Activated CD4-positive, alpha-beta T cell treated with anti-CD3 and anti-CD28 coated beads for 1 hour (primary cell): ENCODE measurements at regions not wholly inside any gene's neighbourhood (a gene's known extent, or its start where the extent isn't known, plus 50 kb on each side); places are given as distances from the start of the nearest gene placed in this dataset.

Experiments
- DNase-seq: peaks from one replicate; pipeline ENCODE4 v3.0.0-alpha.2; 2020

DNA sequence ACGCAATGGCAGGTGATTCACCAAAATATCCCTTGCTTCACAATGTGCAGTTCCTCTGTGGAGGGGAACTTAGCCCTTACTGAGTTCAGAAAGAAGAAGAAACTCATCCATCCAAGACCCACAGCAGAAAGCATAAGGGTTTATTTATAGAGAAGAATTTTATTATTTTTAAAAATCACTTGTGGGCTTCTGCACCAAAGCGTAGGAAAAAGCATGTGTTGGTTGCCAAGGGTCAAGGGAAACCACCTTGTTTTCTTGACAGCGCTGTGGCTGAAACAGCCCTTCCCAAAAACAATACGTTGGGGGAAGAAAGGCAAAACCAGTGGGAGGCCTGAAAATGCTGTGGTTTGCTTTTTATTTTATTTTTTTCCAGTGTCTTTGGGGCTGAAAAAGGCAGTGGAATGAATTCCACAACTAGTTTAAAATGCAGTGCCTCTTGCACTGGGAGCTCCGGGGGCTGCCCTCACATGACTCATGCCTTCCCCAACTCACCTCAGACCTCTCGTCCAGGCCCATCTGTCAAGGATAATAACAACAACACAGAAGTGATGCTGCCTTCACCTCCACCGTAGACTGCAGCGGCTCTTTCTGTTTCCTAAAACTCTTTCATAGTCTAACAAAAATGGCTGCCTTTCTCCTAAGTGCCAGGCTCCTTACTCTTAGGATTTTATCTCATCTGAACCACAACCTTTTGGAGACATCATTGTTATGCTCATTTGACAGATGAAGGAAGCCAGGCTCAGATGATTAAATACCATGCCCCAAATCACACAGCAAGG, 224.2 kb upstream of the JUN start:
- DNase-seq: no peak

DNA sequence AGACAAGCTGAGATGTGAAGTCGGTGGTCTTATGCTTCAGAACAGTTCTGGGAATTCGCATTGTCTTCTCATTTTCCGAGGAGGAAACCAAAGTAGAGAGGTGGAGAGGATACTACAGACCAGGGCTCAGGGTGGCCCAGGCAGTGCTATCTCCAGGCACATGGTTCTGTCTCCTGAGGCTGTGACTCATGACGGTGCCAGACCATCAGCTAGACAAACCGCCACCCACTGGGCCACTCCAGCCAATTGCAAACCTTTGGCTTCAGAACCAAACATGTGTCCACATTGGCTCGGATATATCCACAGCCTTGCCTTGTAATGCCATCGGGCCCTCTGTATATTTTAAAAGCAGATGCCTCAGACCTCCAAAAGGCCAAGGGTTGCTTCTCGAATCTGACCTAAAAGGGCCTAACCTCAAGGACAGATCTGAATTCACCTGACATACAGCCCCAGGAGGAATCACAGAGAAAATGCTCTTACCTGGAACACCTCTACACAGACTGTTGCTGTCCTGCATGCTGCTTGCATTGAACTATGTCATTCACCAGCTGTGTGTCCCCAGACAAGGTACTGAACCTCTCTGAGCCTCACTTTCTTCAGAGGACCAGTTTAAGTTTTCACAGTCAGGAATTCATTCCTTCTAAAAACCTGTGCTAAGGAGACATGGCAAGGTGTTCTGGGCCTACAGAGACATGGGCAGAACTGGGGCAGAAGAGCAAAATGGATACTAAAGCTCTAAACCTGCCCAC, 224.9 kb upstream of the JUN start:
- DNase-seq: no peak

DNA sequence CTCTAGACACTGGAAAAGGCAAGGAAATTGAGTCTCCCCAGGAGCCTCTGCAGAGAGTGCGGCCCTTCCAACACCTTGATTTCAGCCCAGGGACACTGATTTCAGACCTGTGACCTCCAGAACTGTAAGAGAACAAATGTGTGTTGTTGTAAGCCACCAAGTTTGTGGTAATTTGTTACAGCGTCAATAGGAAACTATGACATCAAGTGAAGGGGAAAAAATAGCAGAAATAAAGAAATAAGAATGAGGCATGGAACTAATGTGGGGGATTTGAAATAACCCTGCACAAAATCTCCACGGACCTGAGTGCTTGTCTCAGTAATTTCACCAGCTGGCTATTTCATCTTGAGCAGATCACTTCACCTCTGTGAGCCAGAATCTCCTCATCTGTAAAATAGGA, 227.8 kb upstream of the JUN start:
- no peak for DNase-seq

DNA sequence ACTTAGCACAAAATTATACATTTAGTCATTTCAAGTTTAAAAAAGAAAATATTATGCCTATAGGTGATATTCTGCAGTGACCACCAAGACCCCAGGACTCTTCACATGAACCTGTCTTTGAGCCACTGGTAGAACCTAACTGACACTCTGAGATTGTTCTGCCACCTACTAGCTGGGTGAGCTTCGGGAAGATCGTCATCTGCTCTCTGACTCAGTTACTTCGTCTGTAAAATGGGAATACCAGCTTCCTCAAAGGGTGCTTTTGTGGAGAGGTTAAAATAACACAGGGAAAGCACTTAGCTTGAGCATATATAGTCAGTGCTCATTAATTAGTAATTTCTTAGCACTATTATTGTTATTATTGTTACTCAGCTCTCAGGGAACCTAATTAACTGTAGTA, 228.5 kb upstream of the JUN start:
- DNase-seq: no peak

DNA sequence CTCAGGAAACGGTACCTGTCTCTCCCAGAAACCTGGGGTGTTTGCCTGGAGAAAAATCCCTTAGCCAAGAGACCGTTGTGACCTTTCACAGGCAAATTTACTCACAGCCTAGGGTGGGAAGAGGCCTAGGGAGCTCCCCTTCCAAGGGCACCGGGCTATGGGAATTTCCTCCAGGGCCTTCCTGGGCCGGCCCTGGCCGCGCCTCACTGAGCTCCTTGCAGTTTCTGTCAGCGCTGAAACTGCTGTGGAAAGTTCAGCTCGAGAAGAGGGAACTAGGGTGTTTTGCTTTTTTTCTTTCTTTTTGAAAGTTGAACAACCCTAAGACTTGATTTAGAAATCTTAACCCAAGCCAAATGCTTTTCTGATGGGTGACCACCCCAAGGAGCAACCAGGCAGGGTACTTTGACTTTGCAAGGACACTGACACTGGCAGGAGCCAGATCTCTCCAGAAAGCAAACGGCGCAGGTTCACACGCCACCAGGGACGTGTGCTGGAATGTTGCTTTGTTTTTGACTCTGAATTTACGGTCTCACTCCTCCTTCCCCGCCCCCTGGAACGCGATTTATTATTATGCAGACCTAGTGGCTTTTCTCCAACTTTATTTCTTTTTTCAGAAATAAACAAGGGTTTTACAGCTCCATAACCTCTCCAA, 229.6 kb upstream of the JUN start:
- DNase-seq: no peak

DNA sequence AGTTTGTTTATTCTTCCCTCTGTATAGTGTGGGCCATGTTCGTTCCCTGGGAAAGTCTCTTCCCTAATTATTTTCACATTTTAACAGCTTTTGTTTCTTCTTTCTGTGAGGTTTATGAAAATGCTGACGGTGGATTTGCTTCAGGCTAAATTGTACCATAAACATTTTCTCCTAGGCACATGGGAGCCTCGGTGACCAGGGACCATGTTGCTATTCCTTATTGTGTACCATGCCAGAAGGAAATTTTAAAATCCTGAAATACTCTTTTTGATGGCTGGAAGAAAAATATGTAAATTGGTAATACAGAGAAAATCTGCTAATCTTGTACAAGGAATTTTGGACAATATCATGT, 230.1 kb upstream of the JUN start:
- DNase-seq: no peak

DNA sequence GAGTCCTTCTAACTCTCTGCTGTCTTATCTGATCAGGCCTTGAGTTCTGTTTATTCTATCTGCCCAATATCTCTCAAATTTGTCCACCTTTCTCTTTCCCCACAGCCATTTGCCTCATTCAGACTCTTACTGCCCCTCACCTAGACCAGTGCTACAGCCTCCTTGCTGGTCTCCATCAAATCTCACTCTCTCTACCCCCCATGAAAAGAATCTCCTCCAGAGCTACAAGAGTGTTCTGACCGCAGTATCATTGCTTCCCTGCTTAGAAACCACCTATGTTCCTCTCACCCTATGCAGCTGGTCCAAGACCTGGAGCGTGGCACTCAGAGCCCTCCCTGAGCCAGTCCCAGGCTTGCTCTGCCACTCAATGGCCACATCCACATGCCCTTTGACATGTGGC, 231.0 kb upstream of the JUN start:
- DNase-seq: no peak

DNA sequence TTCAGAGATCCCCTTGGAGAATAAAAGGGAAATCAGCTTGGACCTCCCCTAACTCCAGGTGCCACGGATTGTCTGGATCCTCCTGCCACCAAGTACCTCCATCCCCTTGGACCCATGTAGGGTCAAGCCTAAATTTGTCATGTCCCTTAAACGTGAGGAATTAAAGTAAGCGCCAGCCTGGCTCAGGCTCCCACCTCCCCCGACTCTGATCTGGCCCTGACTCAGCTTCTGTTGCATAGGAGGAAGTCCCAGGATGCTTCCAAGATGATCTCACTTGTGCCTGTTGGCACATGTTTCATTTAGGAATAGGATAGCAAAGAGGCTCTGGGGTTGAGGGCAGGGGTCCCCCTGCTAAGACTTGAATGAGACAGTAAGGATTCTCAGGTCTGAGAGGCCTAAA, 231.9 kb upstream of the JUN start:
- no peak for DNase-seq

DNA sequence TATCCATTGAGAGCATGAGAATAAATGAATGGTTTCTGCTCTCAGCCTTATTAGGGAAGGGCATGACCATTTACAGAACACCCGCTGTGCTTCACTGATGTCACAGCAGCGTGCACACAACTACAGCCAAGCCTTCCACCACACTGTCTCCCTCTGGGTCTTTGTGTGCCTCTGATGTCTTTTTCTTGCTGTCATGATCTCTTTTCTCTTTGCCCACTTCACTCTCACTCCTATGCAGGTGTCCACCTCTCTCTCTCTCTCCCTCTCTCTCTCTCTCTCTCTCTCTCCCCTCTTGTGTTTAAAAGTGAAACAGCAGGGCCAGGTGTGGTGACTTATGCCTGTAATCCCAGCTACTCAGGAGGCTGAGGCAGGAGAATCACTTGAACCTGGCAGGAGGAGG, 232.5 kb upstream of the JUN start:
- no peak for DNase-seq

DNA sequence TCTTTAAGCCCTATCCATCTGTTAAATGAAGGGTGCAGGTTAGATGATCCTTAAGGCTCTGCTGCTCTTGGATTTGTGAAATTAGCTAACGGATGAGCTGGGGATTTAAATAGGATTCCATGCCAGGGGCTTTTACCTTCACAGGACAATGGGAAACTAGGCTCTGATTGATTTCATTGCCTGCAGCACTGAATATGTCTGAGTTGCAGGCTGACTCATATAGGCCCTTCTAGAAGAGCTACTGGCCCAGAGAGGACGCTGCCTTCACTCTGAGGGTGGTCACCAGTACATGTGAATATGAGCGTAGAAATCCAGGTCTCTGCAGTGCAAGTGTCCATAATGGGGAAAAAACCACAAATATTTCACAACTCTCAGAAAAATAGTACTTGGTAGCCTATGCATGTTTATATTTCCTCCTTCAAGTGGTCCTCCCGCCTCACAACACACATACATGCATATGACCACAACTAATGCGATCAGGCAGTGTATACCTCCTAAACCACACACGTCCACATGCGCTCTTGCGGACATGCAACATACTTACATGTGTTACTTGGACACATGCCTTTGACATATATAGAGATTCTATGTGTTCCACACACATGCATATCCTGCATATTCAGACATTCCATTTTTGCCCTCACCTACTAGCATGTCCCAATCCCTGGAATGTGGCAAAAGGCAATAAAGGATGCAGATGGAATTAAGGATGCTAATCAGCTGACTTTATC, 233.8 kb upstream of the JUN start:
- DNase-seq: no peak

DNA sequence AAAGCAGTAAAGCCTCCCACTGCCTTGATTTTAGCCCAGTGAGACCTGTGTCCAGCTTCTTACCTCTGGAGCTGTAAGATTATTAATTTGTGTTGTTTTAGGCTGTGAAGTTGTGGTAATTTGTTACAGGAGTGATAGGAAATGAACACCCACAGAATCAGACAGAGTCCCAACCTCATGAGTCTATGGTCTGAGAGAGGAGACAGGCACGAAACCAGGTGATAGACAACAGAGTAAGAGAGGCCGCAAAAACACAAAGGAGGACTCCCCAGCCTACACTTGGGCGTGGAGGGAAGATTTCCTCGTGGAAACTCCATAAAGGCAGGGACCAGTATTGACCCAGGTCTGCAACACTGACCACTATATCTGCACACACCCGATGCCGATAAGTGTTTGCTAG, 234.6 kb upstream of the JUN start:
- DNase-seq: no peak

DNA sequence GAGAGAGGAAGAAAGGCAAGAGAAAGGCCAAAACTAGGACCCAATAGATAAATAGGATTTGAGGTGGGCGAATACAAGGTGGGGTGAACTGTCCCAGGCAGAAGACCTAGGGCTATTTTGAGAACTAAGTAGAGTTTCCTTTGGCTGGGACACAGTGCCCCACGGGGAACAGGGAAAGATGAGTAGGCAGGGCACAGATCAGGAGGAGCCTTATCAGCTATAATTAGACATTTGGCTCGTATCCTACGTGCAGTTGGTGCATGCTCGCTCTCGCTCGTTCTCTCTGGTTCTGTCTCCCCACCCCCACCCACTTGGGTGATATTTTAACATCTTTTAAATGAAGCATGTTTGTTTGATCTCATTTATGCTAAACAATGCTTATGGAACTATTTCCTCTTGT, 235.0 kb upstream of the JUN start:
- DNase-seq: no peak

DNA sequence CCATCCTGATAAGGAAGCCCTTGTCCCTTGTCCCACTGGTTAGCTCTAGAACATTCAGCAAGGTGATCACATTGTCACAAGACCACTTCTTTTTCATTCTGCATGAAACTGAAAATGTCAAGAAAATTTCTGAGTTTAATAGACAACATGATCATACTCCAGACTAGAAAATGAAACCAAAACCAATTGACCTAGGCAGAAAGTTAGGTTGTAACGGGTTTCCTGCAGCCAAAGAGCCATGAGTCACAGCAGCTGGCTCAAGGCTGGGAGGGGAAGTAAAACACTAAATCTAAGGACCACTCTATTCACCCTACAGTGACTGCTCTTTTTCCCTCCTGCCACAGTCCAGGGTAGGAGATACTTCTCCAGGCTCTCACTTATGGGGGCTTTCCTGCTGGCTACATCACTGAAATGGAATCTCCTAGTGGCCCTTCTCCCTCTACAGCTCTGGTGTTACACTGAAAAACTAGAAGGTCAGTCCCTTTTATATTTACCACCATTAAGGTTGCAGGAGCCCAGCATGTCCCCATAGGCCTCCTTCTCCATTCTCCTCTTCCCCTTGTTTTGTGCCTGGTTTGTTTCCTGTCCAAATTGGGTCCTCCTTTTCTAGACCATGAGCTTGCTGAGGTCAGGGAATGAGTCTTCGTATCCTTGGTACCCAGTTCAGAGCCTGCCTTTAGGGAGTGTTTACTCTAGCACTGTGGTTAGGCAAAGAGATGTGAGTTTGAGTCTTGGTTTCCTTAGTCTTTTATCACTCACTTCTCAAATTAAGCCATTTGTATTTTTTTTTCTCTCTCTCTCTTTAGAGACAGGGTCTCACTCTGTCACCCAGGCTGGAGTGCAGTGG, 236.5 kb upstream of the JUN start:
- peak; percentile 17 for DNase-seq

DNA sequence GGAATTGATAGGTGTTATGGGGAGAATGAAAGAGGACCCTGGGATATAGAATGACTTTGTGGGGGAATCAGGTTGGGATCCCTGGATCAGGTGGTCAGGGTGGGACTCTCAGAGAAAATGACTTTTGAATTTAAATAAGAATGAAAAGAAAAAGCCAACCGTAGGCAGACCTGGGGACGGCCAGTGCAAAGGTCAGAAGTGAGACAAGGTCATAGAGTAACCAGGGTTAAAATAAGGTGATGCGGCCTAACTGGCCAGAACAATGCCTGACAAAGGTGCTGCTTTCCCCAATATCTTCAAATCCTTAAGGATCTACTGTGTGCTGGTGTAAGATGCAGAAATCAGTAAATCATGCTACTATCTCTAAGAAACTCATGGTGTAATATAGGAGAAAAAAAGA, 238.4 kb upstream of the JUN start:
- DNase-seq: no peak

DNA sequence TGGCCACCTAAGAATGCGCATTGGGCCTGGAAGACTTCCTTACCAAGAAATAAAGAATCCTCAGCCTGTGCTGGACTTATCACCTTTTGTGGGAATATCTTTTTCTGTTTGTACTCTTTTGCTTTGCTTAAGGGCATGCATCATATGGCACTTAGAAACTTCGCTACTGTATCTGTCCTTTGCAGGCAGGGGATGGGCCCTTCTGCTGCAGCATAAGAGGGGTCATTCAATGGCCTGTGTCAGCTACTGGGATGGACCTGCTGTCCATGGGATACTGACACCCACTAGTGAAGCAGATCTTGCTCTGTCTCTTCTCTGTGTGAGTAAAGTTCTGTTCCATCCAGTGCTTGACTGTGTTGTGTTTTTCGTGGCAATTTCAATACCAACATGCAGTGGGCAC, 239.0 kb upstream of the JUN start:
- DNase-seq: no peak

DNA sequence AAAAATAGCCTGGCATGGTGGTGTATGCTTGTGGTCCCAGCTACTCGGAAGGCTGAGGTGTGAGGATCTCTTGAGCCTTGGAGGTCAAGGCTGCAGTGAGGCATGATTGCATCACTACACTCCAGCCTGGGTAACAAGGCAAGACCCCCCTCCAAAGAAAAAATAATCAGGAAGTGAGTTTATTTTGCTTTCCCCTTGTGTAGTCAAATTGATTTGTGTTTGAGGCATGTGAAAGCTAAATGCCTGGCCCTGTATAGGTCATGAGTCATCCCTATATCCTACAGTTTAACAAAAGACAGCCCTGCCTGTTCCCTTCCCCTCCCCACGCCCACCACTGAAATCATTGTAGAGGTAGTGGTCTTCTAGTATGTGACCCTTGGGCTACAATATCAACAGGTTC, 241.4 kb upstream of the JUN start:
- DNase-seq: no peak

DNA sequence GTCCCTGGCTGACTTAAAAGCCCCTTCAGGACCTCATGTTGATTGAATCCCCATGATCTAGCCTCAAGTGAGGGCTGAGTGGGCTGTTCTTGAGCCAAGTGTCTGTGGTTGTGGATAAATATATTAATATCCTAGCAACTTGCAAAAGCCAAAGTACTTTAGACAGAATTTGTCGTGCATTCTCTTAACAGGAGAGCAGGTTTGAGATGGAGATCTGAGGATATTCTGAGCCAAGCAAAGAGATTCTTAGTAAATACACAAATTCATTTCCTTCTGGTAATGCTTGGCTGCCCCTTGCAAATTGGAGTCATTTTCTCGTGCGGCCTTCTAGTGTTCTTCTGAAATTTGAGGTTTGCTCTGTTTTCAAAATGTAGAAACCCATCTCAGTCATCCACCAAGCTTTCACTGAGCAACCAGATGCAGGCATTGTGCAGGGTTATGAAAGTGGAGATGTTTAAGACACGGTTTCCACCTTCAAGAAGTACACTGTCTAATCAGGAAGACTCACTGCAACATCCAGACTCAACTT, 242.1 kb upstream of the JUN start:
- no peak for DNase-seq

DNA sequence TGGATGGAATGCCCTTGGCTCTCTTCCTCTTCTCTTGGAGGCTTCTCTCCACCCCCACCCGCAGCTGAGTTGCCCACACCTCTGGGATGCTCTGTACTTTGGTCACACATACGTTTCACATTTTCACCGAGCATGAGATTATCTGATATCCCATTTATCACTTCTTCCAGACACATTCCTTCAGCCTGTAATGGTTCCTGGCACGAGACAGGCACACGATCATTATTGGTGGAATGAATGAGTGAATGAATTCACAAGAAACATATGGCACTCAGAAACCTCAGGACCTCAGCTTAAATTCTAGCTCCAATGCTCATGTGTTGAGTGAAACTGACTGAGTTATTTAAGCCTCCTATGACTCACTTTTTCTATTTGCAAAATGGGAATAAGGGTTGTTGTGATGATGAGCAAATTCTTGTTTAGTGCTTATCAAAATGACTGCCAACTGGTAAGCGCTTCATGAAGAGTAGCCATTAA, 242.7 kb upstream of the JUN start:
- DNase-seq: no peak

DNA sequence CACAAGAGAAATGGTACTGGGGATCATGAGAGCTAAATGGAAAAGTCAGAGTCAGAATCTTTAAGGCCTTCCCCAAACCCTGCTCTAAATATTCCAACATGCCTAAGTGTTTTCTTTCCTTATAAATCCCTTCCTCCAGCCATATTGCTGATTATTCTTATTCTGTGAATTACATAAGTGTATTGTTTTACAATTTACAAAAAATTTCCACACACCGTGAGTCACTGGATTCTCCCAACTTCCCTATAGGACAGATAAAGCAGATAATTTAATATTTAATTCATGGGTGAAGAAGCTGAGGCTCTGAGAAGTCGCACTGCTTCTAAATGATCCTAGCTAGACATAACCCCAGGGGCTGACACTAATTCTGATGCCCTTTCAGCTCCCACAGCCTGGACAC, 243.3 kb upstream of the JUN start:
- no peak for DNase-seq

DNA sequence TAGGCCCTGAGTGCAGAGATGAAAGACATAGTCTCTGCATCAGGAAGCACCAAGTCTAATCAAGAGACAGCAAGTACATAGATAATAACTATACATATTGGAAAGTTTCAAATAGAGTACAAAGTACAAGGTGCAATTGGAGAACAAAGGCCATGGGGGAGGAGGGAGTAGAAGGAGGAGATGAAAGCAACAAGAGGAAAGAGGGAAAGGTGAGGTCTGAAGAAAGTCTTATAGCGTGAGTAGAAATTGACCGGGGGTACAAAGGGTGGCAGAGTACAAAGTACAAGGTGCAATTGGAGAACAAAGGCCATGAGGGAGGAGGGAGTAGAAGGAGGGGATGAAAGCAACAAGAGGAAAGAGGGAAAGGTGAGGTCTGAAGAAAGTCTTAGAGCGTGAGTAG, 244.2 kb upstream of the JUN start:
- no peak for DNase-seq

DNA sequence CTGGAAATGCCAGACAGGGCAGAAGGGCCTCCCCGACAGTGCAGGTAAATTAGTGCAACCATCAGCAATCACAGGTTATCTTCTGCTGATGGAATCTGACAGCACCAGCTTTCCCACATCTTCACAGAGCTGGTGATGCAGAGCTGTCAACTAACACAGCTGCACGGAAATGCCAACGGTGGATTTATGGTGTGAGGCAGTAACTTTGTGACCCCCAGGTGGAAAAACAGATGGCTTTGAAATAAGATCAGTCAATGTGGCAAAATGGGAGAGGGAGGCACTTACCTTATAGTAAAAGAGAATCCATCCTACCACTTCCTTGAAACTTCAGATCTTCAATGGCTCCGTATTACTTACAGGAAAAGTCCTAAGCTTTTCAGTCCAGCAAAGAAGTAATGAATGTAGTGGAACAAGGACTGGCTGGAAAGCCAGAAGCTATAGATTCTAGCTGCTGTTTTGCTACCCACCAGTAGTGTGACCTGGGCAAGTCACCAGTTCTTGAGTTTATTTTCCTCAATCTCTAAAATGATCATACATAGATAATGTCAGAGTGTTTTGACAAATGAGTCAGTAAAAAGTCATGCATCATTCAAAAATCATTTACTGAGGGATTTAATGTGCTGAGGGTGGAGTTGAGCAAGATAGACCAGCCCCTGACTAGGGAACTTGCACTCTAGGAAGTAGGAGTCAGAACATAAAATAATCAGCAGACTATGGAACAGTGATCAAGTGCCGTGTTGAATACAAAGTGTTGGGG, 245.7 kb upstream of the JUN start:
- DNase-seq: no peak

DNA sequence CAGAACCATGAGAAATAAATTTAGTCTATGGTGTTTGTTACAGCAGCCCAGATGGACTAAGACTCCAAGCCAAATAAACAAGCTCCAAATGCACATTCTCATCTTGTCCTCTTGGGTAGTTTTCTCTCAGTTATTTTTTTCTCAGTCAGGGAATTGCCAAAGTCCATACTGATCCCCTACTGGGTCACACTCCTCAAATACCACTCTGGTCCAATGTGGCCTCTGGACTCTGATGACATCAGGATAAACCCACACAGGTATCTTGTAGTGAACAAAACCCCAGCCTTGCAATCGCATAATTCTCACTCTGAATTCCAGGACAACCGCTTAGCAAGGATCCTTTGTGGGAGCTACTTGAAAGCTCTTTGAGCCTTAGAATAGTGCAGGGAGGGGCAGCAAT, 248.4 kb upstream of the JUN start:
- no peak for DNase-seq
